C4-2B (cell line): ENCODE measurements at regions not wholly inside any gene's neighbourhood (a gene's known extent, or its start where the extent isn't known, plus 50 kb on each side); places are given as distances from the start of the nearest gene placed in this dataset.
A peak's percentile ranks its signal among the peaks of the same experiment; 100 is the strongest.
"Not testable (repeated sequence)": the region's sequence is repeated elsewhere in the genome, so short reads cannot be mapped to it uniquely, and the experiment has no call there.

Source experiments
- H3K27ac ChIP-seq: fragments of 450-650 bp; 2 replicates; pipeline ENCODE4 v1.5.1; 2017
- ZFX ChIP-seq: fragments of 450-650 bp; IDR thresholded peaks from 2 replicates; pipeline ENCODE4 v1.6.1; 2017
- TF ChIP-seq, protein P1 (sequence below): fragments of 450-650 bp; conservative IDR thresholded peaks from 2 replicates; pipeline ENCODE4 v1.5.1; 2017; ENCODE audit warnings: mild to moderate bottlenecking

DNA sequence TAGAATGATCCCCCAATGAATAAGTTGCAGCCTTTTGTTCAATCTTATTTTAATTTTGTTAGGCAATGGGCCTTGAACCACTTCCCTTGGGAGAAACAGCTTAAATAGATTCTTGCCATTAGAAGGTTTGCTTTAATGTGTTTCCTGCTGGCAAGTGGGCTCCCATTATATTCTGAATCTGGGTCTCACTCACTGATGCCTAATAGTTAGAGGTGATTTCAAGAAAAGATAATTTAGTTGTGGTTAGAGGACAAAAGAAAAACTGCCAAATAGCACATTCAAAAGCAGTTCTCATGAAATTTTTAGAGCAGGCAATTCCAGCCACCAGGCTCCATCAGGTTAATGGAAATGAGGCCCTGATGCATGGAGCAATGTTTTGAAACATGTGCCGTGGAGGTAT is 362.6 kb upstream of the CHORDC1 start:
- H3K27ac ChIP-seq, result no peak overlapping the region
- TF ChIP-seq, protein P1, sequence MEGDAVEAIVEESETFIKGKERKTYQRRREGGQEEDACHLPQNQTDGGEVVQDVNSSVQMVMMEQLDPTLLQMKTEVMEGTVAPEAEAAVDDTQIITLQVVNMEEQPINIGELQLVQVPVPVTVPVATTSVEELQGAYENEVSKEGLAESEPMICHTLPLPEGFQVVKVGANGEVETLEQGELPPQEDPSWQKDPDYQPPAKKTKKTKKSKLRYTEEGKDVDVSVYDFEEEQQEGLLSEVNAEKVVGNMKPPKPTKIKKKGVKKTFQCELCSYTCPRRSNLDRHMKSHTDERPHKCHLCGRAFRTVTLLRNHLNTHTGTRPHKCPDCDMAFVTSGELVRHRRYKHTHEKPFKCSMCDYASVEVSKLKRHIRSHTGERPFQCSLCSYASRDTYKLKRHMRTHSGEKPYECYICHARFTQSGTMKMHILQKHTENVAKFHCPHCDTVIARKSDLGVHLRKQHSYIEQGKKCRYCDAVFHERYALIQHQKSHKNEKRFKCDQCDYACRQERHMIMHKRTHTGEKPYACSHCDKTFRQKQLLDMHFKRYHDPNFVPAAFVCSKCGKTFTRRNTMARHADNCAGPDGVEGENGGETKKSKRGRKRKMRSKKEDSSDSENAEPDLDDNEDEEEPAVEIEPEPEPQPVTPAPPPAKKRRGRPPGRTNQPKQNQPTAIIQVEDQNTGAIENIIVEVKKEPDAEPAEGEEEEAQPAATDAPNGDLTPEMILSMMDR, result no peak
- TF ChIP-seq ZFX, result no peak

DNA sequence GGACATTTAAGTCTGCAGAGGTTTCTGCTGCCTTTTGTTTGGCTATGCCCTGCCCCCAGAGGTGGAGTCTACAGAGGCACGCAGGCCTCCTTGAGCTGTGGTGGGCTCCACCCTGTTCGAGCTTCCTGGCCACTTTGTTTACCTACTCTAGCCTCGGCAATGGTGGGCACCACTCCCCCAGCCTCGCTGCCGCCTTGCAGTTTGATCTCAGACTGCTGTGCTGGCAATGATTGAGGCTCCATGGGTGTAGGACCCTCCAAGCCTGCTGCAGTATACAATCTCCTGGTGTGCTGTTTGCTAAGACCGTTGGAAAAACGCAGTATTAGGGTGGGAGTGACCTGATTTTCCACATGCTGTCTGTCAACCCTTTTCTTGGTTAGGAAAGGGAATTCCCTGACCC is 360.1 kb upstream of the CHORDC1 start:
- H3K27ac ChIP-seq, result not testable (repeated sequence)

DNA sequence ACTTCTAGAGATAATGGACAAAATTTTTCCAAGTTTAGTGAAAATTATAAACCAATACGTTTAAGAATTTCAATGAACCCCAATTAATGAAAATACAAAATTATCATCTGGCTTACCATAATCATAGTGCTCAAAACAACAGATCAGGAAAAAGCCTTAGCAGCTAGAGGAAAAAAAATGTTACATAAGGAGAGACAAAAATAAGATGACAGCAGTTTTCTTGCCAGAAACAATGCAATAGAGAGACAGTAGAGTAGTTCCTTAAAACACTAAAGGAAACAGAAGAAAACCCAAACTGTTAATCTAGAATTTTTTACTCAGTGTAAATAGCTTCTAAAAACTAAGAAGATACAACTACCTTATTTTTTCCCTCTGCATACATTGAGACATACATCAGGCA is 341.7 kb upstream of the CHORDC1 start:
- no peak overlapping the region for H3K27ac ChIP-seq
- TF ChIP-seq ZFX, result no peak
- TF ChIP-seq, protein P1, result no peak

DNA sequence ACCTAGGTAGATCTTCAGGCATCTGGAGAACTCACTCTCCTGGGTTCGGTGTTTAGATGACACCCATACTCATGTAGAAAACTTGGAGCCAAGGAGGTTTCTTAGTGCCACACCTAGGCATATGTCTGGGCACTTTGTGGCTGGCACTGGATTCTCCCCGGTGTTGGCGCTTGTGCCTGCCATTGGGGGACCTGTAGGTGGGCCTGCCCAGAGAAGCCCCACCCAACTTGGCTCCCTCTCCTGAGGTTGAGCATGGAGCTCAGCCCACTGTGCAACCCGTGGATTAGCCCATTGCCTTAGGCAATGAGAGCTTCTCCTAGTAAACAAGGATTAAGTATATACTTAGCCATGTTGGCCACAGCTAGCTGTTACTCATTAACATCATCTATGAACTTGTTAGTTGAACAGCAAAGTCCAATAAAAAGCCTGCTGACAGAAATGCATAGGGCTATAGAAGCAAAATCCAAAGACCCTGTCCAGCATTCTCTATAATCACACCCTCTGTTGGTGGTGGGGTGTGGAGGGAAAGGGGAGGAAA is 335.5 kb upstream of the CHORDC1 start:
- no peak for TF ChIP-seq ZFX
- TF ChIP-seq, protein P1, result no peak
- no peak overlapping the region for H3K27ac ChIP-seq

DNA sequence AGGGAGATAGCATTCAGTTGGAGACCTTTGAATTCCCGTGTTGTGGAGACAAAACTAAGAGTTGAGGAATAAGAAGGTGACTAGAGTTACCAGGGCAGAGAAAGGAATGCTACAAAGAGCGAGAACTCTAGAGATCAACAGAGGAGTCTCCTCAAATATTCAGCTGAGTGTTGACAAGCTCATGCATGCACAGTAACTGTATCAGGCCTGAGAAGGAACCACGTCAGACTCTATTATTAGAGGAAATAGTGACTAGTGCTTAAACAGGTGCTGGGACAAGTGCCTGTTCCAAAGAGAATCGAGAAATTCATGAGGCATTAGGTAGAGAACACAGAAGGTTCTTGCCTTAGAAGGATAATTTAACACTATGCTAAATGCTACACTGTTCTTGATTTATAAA is 333.8 kb upstream of the CHORDC1 start:
- TF ChIP-seq ZFX, result no peak
- TF ChIP-seq, protein P1, result no peak

DNA sequence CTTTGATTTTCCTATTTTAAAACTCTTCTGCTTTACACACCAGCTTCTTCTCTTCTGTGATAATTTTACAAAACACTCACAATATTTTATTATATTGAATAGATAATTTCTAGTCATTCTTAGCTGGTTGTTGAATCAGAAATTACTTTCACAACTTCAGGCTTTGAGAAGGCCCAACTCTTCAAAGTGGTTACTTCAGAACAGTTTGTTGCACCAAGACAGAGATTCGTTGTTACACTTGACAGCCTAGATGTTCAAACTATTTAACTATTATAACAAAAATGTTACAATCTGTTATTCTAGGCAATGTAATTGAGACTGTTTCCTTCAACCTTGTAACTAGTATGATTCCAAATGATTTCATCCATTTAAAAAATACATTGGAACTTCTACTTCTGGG is 333.2 kb upstream of the CHORDC1 start:
- no peak overlapping the region for H3K27ac ChIP-seq
- no peak for TF ChIP-seq ZFX
- TF ChIP-seq, protein P1, result no peak

More for the DNA sequence above, 333.8 kb upstream of the CHORDC1 start:
- H3K27ac ChIP-seq, result no peak overlapping the region

DNA sequence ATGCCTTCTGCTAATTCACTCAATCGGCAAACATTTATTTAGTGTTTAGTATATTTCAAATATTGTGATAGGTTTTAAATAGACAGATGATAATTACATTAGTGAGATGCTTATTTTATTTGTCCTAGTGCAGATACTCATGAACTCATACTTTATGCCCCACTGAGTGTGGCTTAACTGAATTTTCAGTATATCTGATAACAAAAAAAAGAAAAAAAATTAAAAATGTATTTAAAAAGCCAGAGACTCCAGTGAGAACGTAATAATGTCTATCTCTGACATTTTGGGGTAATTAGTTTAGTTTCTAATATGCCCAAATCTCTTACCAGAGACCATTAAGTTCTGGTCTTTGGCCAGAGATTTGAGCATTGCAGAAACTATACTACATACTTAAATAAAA is 332.6 kb upstream of the CHORDC1 start:
- no peak overlapping the region for H3K27ac ChIP-seq
- TF ChIP-seq ZFX, result no peak
- TF ChIP-seq, protein P1, result no peak

DNA sequence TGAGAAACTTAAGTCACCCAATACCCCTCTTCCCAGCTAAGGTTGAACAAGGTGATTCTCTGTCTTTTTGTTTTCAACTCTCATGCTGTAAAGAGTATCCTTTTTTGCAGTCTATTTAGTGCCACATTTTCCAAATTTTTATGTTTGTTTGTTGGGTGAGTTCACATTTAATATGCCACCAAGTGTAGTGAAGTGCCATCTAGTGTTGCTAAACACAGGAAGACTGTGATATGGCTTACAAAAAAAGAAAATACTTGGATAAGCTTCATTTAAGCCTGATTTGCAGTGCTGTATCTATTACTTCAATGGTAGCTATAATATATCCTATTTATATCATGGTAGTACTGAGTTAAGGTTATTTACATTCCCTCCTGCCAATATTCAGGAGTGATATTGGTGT is 319.2 kb upstream of the CHORDC1 start:
- H3K27ac ChIP-seq, result no peak overlapping the region
- TF ChIP-seq, protein P1, result peak; percentile 33
- TF ChIP-seq ZFX, result no peak
